Tibial artery (tissue), 4 donors: ENCODE measurements at regions not wholly inside any gene's neighbourhood (a gene's known extent, or its start where the extent isn't known, plus 50 kb on each side); places are given as distances from the start of the nearest gene placed in this dataset.

Source experiments
- DNase-seq, 2 donors: peaks; one replicate each; pipeline ENCODE4 v3.0.0-alpha.2; 2019
- H3K27ac ChIP-seq, 2 donors: fragments of 200-600 bp; sonication (generic) in 1 of 2; 1 replicate in 1 of 2; 2 replicates in 1 of 2; pipeline ENCODE4 v1.5.1; 2018 to 2019; ENCODE audit warnings: mild to moderate bottlenecking in 1 of 2
- H3K27me3 ChIP-seq, 2 donors: fragments of 200-600 bp; sonication (generic) in 1 of 2; one replicate each; pipeline versions ENCODE4 v1.5.1 to v1.6.0; 2016 to 2019
- H3K36me3 ChIP-seq, 3 donors: fragments of 200-600 bp; sonication (generic) in 2 of 3; one replicate each; pipeline ENCODE4 v1.5.1; 2016 to 2019; ENCODE audit warnings: mild to moderate bottlenecking in 2 of 3
- H3K4me1 ChIP-seq, 4 donors: fragments of 200-600 bp; sonication (generic) in 2 of 4; 1 replicate in 3 of 4; 2 replicates in 1 of 4; pipeline ENCODE4 v1.5.1; 2016 to 2019
- H3K4me3 ChIP-seq, 2 donors: fragments of 200-600 bp; sonication (generic) in 1 of 2; 1 replicate in 1 of 2; 2 replicates in 1 of 2; pipeline ENCODE4 v1.5.1; 2018 to 2019; ENCODE audit warnings: mild to moderate bottlenecking in 2 of 2
- H3K9me3 ChIP-seq, 3 donors: fragments of 200-600 bp; sonication (generic) in 1 of 3; one replicate each; pipeline ENCODE4 v1.5.1; 2016 to 2019
- intact Hi-C: fragments of 100-400 bp; cut with DNase I; formaldehyde crosslinking; loops from one replicate; pipeline ENCODE4 v1.15.0; 2023; ENCODE audit warnings: low total_unique reads
- TF ChIP-seq, protein P1 (sequence below), 2 experiments: fragments of 200-600 bp in 1 of 2; fragments of 450-650 bp in 1 of 2; IDR thresholded peaks; one replicate each; pipeline ENCODE4 v1.5.1; 2017 to 2019; ENCODE audit warnings: antibody characterized with exemption in 2 of 2, mild to moderate bottlenecking in 1 of 2, moderate library complexity in 1 of 2

GRCh38 chr2:220999356-220999755, 572.7 kb downstream of the EPHA4 start:
- DNase-seq: no peak
- TF ChIP-seq, protein P1, sequence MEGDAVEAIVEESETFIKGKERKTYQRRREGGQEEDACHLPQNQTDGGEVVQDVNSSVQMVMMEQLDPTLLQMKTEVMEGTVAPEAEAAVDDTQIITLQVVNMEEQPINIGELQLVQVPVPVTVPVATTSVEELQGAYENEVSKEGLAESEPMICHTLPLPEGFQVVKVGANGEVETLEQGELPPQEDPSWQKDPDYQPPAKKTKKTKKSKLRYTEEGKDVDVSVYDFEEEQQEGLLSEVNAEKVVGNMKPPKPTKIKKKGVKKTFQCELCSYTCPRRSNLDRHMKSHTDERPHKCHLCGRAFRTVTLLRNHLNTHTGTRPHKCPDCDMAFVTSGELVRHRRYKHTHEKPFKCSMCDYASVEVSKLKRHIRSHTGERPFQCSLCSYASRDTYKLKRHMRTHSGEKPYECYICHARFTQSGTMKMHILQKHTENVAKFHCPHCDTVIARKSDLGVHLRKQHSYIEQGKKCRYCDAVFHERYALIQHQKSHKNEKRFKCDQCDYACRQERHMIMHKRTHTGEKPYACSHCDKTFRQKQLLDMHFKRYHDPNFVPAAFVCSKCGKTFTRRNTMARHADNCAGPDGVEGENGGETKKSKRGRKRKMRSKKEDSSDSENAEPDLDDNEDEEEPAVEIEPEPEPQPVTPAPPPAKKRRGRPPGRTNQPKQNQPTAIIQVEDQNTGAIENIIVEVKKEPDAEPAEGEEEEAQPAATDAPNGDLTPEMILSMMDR (IDR thresholded peaks at IDR 0.05): no peak

GRCh38 chr2:221001381-221001801, 570.7 kb downstream of the EPHA4 start:
- Histone ChIP-seq H3K4me3 (no peak overlapping the region), H3K27ac (no peak overlapping the region), H3K9me3 (no peaks in the 10 kb centered on the region), H3K4me1 (no peaks in the 10 kb centered on the region), H3K36me3 (no peaks in the 10 kb centered on the region), H3K27me3 (no peaks in the 10 kb centered on the region)
- no peak for DNase-seq
- TF ChIP-seq, protein P1 (IDR thresholded peaks at IDR 0.05): no peak
- intact Hi-C loops: no loop called here

More at GRCh38 chr2:220999356-220999755, 572.7 kb downstream of the EPHA4 start:
- peaks cover 0 to 14% (median 5%) of the 10 kb centered on the region in 4 donors for H3K4me1 ChIP-seq
- H3K4me3 ChIP-seq: no peak overlapping the region
- H3K27me3 ChIP-seq: no peaks in the 10 kb centered on the region
- intact Hi-C loops: no loop called here
- no peaks in the 10 kb centered on the region for H3K36me3 ChIP-seq
- H3K27ac ChIP-seq: no peak overlapping the region
- H3K9me3 ChIP-seq: no peaks in the 10 kb centered on the region

GRCh38 chr2:221002101-221002685, 569.9 kb downstream of the EPHA4 start:
- DNase-seq: no peak
- Histone ChIP-seq H3K36me3 (no peaks in the 10 kb centered on the region), H3K4me1 (no peaks in the 10 kb centered on the region), H3K27ac (no peak overlapping the region), H3K27me3 (no peaks in the 10 kb centered on the region), H3K9me3 (no peaks in the 10 kb centered on the region), H3K4me3 (no peak overlapping the region)
- intact Hi-C loops: no loop called here
- TF ChIP-seq, protein P1 (IDR thresholded peaks at IDR 0.05): no peak

GRCh38 chr2:221005338-221005737, 566.8 kb downstream of the EPHA4 start:
- no peaks in the 10 kb centered on the region for H3K36me3 ChIP-seq
- intact Hi-C loops: no loop called here
- no peaks in the 10 kb centered on the region for H3K9me3 ChIP-seq
- no peak for DNase-seq
- no peak overlapping the region for H3K27ac ChIP-seq
- H3K4me1 ChIP-seq: no peaks in the 10 kb centered on the region
- TF ChIP-seq, protein P1 (IDR thresholded peaks at IDR 0.05): no peak
- no peaks in the 10 kb centered on the region for H3K27me3 ChIP-seq
- H3K4me3 ChIP-seq: no peak overlapping the region

- TF ChIP-seq, protein P1 (IDR thresholded peaks at IDR 0.05): no peak
- intact Hi-C loops: no loop called here
- Histone ChIP-seq H3K36me3 (no peaks in the 10 kb centered on the region), H3K27ac (no peak overlapping the region), H3K9me3 (no peaks in the 10 kb centered on the region), H3K4me3 (no peak overlapping the region), H3K4me1 (no peaks in the 10 kb centered on the region), H3K27me3 (no peaks in the 10 kb centered on the region)
- no peak for DNase-seq
Measured at GRCh38 chr2:221006084-221006483, 566.0 kb downstream of the EPHA4 start.

DNA sequence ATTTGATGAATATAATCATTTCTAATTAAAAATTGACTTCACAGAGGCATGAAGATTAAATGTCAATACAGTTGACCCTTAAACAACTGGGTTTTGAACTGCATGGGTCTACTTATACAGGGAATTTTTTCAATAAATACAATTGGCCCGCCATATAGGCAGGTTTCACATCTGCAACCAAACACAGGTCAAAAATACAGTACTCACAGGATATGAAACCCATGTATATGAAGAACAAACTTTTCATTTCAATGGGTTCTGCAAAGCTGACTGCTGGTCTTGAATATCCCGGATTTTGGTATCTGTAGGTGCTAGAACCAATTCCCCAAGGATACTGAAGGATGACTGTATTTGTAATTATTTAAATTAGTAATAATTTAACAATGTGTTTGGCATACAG, 555.6 kb downstream of the EPHA4 start:
- H3K36me3 ChIP-seq: no peaks in the 10 kb centered on the region

More for the DNA sequence above, 555.6 kb downstream of the EPHA4 start:
- intact Hi-C loops: no loop called here
- no peak for DNase-seq
- no peaks in the 10 kb centered on the region for H3K4me1 ChIP-seq
- no peak overlapping the region for H3K27ac ChIP-seq
- TF ChIP-seq, protein P1 (IDR thresholded peaks at IDR 0.05): no peak
- H3K4me3 ChIP-seq: no peak overlapping the region
- H3K27me3 ChIP-seq: no peaks in the 10 kb centered on the region
- no peaks in the 10 kb centered on the region for H3K9me3 ChIP-seq
